Mesothelial cell of epicardium (in vitro differentiated cells): ENCODE measurements at regions not wholly inside any gene's neighbourhood (a gene's known extent, or its start where the extent isn't known, plus 50 kb on each side); places are given as distances from the start of the nearest gene placed in this dataset.
A peak's percentile ranks its signal among the peaks of the same experiment; 100 is the strongest.

Experiments used
- DNase-seq, 2 experiments: peaks; one replicate each; pipeline ENCODE4 v3.0.0; 2021; ENCODE audit warnings: low spot score in 2 of 2; ENCODE audit not compliant: unreplicated experiment in 2 of 2
- H3K27ac Mint-ChIP-seq: 2 replicates; pipeline ENCODE4 v1.8.0; 2021; ENCODE audit warnings: mixed read lengths
- H3K27me3 Mint-ChIP-seq: 2 replicates; pipeline ENCODE4 v1.8.0; 2021; ENCODE audit warnings: low read depth, mixed read lengths
- H3K36me3 Mint-ChIP-seq: 2 replicates; pipeline ENCODE4 v1.8.0; 2021; ENCODE audit warnings: mixed read lengths
- H3K4me1 Mint-ChIP-seq: 2 replicates; pipeline ENCODE4 v1.8.0; 2021; ENCODE audit warnings: mixed read lengths
- H3K4me3 Mint-ChIP-seq: 2 replicates; pipeline ENCODE4 v1.8.0; 2021; ENCODE audit warnings: mild to moderate bottlenecking, moderate library complexity, mixed read lengths
- H3K9me3 Mint-ChIP-seq: 2 replicates; pipeline ENCODE4 v1.8.0; 2021; ENCODE audit warnings: mixed read lengths
- TF ChIP-seq, protein P1 (sequence below): fragments of 200-600 bp; sonication (generic); IDR thresholded peaks from one replicate; pipeline ENCODE4 v1.5.0; 2021; ENCODE audit warnings: antibody characterized with exemption; ENCODE audit not compliant: unreplicated experiment

DNA sequence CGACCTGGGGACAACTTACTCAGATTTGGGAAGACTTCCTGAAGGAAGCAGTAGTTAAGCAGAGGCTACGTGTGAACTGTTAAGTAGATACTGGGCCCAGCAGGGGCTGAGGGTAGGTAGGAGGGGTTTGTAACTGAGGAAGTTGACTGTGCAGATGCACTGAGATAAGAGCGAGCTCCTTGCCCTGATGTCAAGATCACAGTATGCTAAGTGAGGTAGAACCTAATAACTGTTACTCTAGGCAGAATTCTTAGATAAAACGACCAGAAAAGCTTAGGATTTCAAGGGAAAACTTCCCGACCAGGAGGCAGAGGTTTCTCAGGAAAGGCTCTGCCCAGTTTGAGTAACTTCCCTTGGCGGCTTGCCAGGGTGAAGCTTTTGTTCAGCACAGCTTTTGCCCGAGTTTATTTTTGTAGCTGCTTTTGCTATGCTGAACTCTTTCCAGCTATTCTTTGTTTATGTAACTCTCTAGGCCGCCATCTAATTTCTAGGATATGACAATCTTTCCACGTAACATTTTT is 632.1 kb downstream of the DIAPH3 start:
- no peaks in the 10 kb centered on the region for H3K27me3 Mint-ChIP-seq
- DNase-seq = peak; percentile 64 to 72
- TF ChIP-seq, protein P1, sequence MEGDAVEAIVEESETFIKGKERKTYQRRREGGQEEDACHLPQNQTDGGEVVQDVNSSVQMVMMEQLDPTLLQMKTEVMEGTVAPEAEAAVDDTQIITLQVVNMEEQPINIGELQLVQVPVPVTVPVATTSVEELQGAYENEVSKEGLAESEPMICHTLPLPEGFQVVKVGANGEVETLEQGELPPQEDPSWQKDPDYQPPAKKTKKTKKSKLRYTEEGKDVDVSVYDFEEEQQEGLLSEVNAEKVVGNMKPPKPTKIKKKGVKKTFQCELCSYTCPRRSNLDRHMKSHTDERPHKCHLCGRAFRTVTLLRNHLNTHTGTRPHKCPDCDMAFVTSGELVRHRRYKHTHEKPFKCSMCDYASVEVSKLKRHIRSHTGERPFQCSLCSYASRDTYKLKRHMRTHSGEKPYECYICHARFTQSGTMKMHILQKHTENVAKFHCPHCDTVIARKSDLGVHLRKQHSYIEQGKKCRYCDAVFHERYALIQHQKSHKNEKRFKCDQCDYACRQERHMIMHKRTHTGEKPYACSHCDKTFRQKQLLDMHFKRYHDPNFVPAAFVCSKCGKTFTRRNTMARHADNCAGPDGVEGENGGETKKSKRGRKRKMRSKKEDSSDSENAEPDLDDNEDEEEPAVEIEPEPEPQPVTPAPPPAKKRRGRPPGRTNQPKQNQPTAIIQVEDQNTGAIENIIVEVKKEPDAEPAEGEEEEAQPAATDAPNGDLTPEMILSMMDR = no peak
- H3K36me3 Mint-ChIP-seq = no peaks in the 10 kb centered on the region
- peak overlapping the region; percentile 93 for H3K27ac Mint-ChIP-seq
- peaks cover under 1% of the 10 kb centered on the region for H3K9me3 Mint-ChIP-seq
- H3K4me3 Mint-ChIP-seq = peak overlapping the region; percentile 13
- peaks cover 37% of the 10 kb centered on the region for H3K4me1 Mint-ChIP-seq

DNA sequence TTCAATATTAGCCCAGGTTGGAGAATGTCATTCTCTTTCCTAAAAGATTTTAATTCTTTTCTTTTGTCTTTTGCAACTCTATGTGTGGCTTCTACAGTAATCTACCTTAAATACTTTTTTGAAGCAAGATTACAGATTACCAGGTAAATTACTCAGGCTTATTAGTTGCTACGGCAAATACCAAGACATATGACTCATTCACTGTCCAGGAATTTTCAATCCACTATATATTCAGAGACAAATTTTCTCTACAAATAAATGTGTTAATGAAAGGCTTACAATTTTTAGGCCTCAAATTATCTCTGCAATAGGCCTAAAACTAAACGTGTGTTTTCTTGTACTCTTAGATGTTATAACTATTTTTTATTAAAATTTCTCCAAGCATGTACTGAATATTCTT is 631.3 kb downstream of the DIAPH3 start:
- Mint-ChIP-seq H3K4me1 (peaks cover 42% of the 10 kb centered on the region), H3K4me3 (no peak overlapping the region), H3K9me3 (peaks cover 4% of the 10 kb centered on the region), H3K27me3 (no peaks in the 10 kb centered on the region), H3K27ac (peak overlapping the region; percentile 93), H3K36me3 (no peaks in the 10 kb centered on the region)
- TF ChIP-seq, protein P1 = no peak
- no peak for DNase-seq

DNA sequence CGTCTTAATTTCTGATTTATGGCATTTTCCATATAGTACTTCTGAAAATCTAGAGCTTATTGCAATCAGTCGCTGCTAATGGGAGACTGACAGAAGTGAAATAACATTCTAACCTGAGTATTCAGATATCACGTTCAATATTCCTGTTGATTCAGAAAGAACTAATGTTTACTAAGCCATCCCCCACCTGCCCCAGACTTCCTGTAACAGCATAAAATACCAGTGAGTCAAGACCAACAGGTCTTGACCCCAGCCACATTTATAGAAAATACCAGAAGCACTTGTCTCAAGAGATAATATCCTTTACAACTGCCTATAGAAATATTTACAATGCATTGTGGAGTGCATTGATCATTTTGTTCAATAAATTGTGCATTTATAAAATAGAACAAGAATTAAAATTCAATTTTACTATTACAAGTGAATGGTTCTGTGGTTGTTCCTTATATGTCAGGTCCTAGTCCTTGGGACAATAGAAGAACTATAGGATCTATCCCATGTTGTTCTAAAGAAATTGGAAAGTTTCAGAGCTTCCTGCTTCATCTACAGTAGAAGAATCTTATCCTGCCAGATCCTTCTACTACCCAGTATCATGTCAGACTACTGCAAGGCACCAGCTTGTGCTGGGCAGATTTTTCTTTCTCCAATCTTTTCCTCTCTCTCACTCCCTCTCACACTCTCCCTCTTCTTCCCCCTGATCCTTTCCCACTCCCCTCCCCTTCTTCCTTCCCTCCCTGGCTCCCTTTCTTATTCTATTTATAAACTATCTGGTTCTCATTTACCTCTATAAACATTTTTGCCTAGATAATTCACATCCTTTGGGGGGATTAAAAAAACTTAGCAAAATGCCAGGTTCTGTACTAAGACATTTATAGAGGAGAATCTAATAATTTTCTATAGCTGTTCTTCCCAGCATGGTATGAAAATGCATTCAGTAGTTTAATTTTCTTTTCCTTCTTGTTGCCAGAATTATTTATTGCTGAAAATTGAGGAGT is 629.9 kb downstream of the DIAPH3 start:
- H3K4me1 Mint-ChIP-seq = peaks cover 42% of the 10 kb centered on the region
- H3K27ac Mint-ChIP-seq = peak overlapping the region; percentile 78
- peaks cover 4% of the 10 kb centered on the region for H3K9me3 Mint-ChIP-seq
- DNase-seq = no peak
- H3K4me3 Mint-ChIP-seq = no peak overlapping the region
- TF ChIP-seq, protein P1 = no peak
- H3K36me3 Mint-ChIP-seq = no peaks in the 10 kb centered on the region
- H3K27me3 Mint-ChIP-seq = no peaks in the 10 kb centered on the region

DNA sequence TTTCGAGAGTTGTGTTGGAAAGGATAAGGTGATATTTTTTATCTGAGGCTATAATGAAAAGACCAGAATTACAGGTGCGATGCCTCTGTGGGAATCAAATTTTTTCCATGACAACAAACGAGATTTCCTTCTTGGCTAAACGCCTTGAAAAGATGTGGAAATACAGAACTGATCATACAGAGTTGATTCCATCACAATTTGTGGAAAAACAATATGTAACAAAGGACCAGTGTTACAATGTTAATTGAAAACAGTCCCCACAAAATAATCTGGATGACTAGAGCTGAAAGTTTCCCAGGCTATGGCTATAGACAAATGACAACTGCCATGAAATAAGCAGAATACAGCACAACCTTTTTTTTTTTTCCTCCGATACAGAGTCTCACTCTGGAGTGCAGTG is 628.9 kb downstream of the DIAPH3 start:
- TF ChIP-seq, protein P1 = no peak
- Mint-ChIP-seq H3K27me3 (no peaks in the 10 kb centered on the region), H3K4me3 (no peak overlapping the region), H3K4me1 (peaks cover 41% of the 10 kb centered on the region), H3K9me3 (peaks cover 4% of the 10 kb centered on the region), H3K27ac (no peak overlapping the region), H3K36me3 (no peaks in the 10 kb centered on the region)
- DNase-seq = no peak

DNA sequence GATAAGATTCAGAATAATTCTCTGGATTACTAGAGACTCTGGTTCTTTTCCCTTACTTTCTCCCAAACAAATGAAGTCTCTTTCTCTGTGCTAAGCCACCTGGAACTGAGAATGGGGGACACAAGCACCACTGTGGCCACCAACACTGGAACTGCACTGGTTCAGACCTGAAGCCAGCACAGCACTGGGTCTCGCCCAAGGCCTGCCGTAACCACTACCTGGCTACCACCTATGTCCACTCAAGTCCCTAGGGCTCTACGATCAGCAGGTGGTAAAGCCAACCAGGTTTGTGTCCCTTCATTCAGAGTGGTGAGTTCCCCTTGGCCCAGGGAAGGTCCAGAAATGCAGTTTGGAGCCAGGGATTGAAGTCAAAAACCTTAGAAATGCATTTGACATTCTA is 626.2 kb downstream of the DIAPH3 start:
- no peak for DNase-seq
- Mint-ChIP-seq H3K4me3 (no peak overlapping the region), H3K36me3 (no peaks in the 10 kb centered on the region), H3K27me3 (no peaks in the 10 kb centered on the region), H3K9me3 (peaks cover 4% of the 10 kb centered on the region), H3K4me1 (peaks cover 31% of the 10 kb centered on the region), H3K27ac (no peak overlapping the region)
- TF ChIP-seq, protein P1 = no peak
